Muscle layer of duodenum (tissue), 2 donors: ENCODE measurements at regions not wholly inside any gene's neighbourhood (a gene's known extent, or its start where the extent isn't known, plus 50 kb on each side); places are given as distances from the start of the nearest gene placed in this dataset.

Experiments
- H3K27ac ChIP-seq: one replicate; pipeline ENCODE4 v1.7.0; 2013; ENCODE audit warnings: mild to moderate bottlenecking, low read length
- H3K27me3 ChIP-seq: one replicate; pipeline ENCODE4 v1.7.0; 2013; ENCODE audit warnings: low read depth, mild to moderate bottlenecking, control low read depth, low read length
- H3K36me3 ChIP-seq, 2 donors: one replicate each; pipeline ENCODE4 v1.7.0; 2013; ENCODE audit warnings: low read length in 2 of 2, control low read depth in 1 of 2, mild to moderate bottlenecking in 1 of 2; ENCODE audit not compliant: insufficient read depth in 2 of 2, control insufficient read depth in 1 of 2
- H3K4me1 ChIP-seq, 2 donors: one replicate each; pipeline ENCODE4 v1.7.0; 2013; ENCODE audit warnings: low read length in 2 of 2, mild to moderate bottlenecking in 2 of 2, control low read depth in 1 of 2, moderate library complexity in 1 of 2; ENCODE audit not compliant: insufficient read depth in 2 of 2, control insufficient read depth in 1 of 2
- H3K4me3 ChIP-seq, 2 donors: one replicate each; pipeline ENCODE4 v1.7.0; 2013; ENCODE audit warnings: low read length in 2 of 2, low read depth in 1 of 2, mild to moderate bottlenecking in 1 of 2
- H3K9me3 ChIP-seq, 2 donors: one replicate each; pipeline ENCODE4 v1.7.0; 2013; ENCODE audit warnings: low read length in 2 of 2, control low read depth in 1 of 2, mild to moderate bottlenecking in 1 of 2; ENCODE audit not compliant: control insufficient read depth in 1 of 2
- donor health status: healthy.

DNA sequence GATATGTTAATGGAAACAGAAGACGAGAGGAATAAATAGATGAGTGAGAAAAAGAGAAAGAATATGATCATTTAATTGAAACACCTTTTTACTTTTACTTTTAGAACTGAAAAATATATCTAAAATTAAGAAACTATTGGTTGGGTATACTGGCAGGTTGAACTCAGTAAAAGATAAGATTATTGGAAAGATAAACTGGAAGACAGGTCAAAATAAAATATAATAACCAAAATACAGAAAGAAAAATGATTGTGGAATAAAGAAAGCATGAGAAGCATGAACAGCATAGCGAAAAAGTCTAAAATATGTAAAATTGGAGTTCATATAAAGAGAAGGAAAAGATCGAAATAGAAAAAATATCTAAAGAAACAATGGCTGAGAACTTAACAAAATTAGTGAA, 242.2 kb upstream of the MIR17HG start:
- no peaks in the 10 kb centered on the region for H3K36me3 ChIP-seq
- H3K4me3 ChIP-seq: no peak overlapping the region
- H3K9me3 ChIP-seq: no peaks in the 10 kb centered on the region
- no peaks in the 10 kb centered on the region for H3K27me3 ChIP-seq
- no peak overlapping the region for H3K27ac ChIP-seq
- H3K4me1 ChIP-seq: no peaks in the 10 kb centered on the region

DNA sequence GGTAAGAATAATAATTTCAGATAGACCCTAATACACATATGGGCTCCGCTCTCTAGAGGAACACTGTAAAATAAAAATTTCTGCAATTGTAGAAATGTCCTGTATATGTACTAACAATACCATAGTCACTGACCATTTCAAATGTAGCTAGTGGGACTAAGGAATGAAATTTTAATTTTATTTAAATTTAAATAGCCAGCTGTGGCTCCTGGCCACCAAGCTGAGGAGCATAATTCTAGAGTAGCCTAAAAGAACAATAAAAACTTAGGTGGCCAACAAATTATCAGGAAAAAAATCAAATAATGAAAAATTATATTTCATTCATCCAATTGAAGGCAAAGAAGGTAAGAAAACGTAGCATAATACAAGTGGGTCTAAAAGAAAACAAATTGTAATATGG, 240.9 kb upstream of the MIR17HG start:
- Histone ChIP-seq H3K9me3 (no peaks in the 10 kb centered on the region), H3K4me1 (no peaks in the 10 kb centered on the region), H3K4me3 (no peak overlapping the region), H3K27me3 (no peaks in the 10 kb centered on the region), H3K27ac (no peak overlapping the region), H3K36me3 (no peaks in the 10 kb centered on the region)

- Histone ChIP-seq H3K27me3 (no peaks in the 10 kb centered on the region), H3K4me3 (no peak overlapping the region), H3K4me1 (no peaks in the 10 kb centered on the region), H3K9me3 (no peaks in the 10 kb centered on the region), H3K27ac (no peak overlapping the region), H3K36me3 (no peaks in the 10 kb centered on the region)
Observed at GRCh38 chr13:91108315-91108714, 239.2 kb upstream of the MIR17HG start.

DNA sequence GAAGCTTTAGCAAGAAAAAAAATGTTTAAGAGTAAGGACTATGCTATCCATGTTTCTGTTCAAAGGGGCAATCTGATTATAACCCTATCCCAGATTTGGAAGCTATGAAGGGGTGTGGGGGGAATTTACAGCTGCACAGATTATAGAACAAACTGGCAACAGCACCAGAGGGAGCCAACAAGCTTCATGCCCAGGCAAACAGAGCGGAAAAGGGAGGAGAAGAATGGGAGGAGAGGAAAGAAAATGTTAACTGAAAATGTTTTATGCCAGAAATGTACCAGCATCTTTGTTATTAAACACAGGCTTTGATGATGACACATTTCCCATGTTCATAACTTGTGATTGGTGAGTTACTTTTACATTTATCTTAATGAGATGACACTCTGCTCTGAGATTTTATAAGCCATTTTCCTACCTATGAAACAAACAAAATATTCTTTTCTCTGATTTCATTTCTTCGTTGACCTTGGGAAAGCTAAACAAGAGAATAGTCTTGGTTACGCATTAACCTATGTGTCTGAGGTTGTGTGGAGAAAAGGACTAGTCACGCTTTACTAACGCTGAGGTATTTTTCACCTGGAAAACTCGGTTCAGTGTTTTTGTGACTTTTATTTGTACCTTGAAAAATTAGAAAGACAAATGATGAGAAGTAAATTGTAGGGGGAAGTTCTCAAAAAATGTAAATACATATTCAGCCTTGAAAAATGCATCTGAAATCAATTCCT, 235.8 kb upstream of the MIR17HG start:
- Histone ChIP-seq H3K4me3 (no peak overlapping the region), H3K36me3 (no peaks in the 10 kb centered on the region), H3K4me1 (no peaks in the 10 kb centered on the region), H3K9me3 (no peaks in the 10 kb centered on the region), H3K27me3 (no peaks in the 10 kb centered on the region), H3K27ac (no peak overlapping the region)

DNA sequence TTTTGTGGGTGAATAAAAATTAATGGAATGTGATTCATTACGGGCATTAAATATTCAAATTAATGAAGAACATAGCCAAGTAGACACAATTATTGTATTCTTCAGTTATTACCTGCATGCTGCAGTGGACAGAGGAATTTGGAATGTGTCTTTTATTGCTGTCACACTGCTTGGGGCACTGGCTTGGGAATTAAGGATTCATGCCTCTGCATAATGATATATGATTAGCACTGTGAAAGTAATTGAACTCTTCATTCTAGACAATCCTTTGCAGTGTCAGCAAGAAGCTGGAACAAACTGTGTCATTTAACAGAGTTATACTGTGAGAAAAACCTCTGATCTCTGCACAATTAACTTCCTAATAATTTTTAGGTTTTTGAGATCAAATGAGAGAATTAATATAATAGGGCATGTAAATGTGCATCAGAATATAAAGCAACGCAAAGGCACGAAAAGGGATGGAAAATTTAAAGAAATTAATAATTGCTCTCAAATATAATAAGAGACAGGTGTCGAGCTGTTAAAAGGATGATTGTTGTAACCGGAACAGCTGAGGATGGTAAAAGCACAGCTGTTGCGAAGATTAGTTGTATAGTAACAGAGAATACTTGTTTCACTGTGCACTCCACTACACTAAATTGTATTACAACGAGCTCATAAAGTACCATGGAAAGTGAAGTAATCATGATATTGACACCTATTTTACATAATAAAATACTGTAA, 235.1 kb upstream of the MIR17HG start:
- no peaks in the 10 kb centered on the region for H3K9me3 ChIP-seq
- no peak overlapping the region for H3K27ac ChIP-seq
- H3K27me3 ChIP-seq: no peaks in the 10 kb centered on the region
- H3K4me1 ChIP-seq: no peaks in the 10 kb centered on the region
- no peaks in the 10 kb centered on the region for H3K36me3 ChIP-seq
- H3K4me3 ChIP-seq: no peak overlapping the region

- Histone ChIP-seq H3K4me1 (no peaks in the 10 kb centered on the region), H3K36me3 (no peaks in the 10 kb centered on the region), H3K9me3 (no peaks in the 10 kb centered on the region), H3K4me3 (no peak overlapping the region), H3K27ac (no peak overlapping the region), H3K27me3 (no peaks in the 10 kb centered on the region)
Observed at GRCh38 chr13:91112924-91113277, 234.6 kb upstream of the MIR17HG start.

GRCh38 chr13:91115776-91116175, 231.7 kb upstream of the MIR17HG start:
- no peaks in the 10 kb centered on the region for H3K4me1 ChIP-seq
- no peak overlapping the region for H3K27ac ChIP-seq
- no peaks in the 10 kb centered on the region for H3K27me3 ChIP-seq
- H3K4me3 ChIP-seq: no peak overlapping the region
- no peaks in the 10 kb centered on the region for H3K36me3 ChIP-seq
- no peaks in the 10 kb centered on the region for H3K9me3 ChIP-seq

GRCh38 chr13:91117351-91117750, 230.1 kb upstream of the MIR17HG start:
- H3K27ac ChIP-seq: no peak overlapping the region
- no peaks in the 10 kb centered on the region for H3K27me3 ChIP-seq
- no peaks in the 10 kb centered on the region for H3K9me3 ChIP-seq
- H3K36me3 ChIP-seq: no peaks in the 10 kb centered on the region
- no peaks in the 10 kb centered on the region for H3K4me1 ChIP-seq
- no peak overlapping the region for H3K4me3 ChIP-seq

GRCh38 chr13:91119643-91120042, 227.8 kb upstream of the MIR17HG start:
- H3K27me3 ChIP-seq: no peaks in the 10 kb centered on the region
- no peaks in the 10 kb centered on the region for H3K9me3 ChIP-seq
- no peaks in the 10 kb centered on the region for H3K4me1 ChIP-seq
- no peak overlapping the region for H3K4me3 ChIP-seq
- no peak overlapping the region for H3K27ac ChIP-seq
- no peaks in the 10 kb centered on the region for H3K36me3 ChIP-seq

GRCh38 chr13:91122766-91123165, 224.7 kb upstream of the MIR17HG start:
- no peak overlapping the region for H3K27ac ChIP-seq
- no peaks in the 10 kb centered on the region for H3K9me3 ChIP-seq
- H3K36me3 ChIP-seq: no peaks in the 10 kb centered on the region
- H3K4me1 ChIP-seq: no peaks in the 10 kb centered on the region
- no peak overlapping the region for H3K4me3 ChIP-seq
- H3K27me3 ChIP-seq: no peaks in the 10 kb centered on the region

DNA sequence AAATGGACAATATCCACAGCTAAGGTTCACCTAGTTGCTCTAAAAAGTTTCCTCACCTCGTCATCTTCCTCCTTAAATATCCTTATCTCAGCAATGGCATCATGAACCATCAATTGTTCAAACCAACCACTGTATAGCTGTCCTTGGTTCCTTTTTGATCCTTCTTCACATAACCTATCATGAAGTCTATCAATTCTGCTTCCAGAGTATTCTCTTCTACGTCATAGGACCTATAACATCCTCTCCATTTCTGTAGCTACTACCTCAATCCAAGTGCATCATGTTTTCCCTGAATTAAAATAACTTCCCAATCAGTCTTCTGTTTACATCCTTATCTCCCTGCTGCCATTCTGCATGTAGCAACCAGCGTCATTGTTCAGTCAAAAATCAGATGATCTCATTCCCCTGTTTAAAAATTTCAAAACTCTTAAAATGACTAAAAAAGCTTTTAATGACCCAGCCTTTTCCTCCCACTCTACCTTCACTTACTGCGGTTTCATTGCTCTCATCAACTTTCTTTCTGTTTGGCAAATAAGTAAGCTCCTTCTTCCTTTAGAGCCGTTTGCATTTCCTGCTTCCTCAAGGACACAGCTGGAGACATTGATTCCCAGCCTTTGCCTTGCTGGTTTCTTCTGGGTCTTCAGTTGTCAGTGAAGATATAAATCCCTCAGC, 223.9 kb upstream of the MIR17HG start:
- Histone ChIP-seq H3K4me3 (no peak overlapping the region), H3K27me3 (no peaks in the 10 kb centered on the region)

More for the DNA sequence above, 223.9 kb upstream of the MIR17HG start:
- H3K27ac ChIP-seq: no peak overlapping the region
- H3K4me1 ChIP-seq: no peaks in the 10 kb centered on the region
- H3K9me3 ChIP-seq: no peaks in the 10 kb centered on the region
- H3K36me3 ChIP-seq: no peaks in the 10 kb centered on the region
